ENCODE measurements at regions not wholly inside any gene's neighbourhood (a gene's known extent, or its start where the extent isn't known, plus 50 kb on each side); places are given as distances from the start of the nearest gene placed in this dataset.
A peak's percentile ranks its signal among the peaks of the same experiment; 100 is the strongest.
"Not testable (repeated sequence)": the region's sequence is repeated elsewhere in the genome, so short reads cannot be mapped to it uniquely, and the experiment has no call there.

DNA sequence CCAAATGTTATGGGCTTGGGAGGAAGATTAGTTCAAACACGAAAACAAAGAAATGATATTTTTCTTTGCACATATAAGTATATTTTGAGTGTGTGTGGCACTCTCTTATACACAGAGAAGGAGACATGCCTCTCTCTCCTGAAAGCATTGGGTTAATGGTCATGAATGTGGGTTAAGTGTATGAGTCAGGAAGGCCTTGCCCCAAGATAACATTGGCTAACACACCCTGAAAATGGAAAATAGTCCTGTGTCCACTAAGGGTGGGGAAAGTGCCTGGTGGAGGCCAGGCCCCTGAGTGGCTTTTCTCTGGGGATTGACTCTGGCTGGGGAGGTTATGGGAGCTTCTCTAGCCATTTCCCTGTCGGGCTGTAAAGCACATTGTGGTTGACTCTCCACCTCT is 332.7 kb upstream of the ONECUT1 start:
- DNase-seq: no peak

DNA sequence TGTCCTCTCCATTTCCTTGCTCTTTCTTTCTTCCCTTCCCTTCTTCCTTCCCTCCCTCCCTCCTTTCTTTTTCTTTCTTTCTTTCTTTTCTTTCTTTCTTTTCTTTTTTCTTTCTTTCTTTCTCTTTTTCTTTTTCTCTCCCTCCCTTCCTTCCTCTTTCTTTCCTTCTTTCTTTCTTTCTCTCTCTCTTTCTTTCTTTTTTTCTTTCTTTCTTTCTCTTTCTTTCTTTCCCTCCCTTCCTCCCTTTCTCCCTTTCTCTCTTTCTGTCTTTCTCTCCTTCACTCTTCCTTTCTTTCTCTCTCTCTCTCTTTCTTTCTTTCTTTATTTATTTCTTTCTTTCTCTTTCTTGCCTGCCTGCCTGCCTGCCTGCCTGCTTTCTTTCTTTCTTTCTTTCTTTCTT is 326.8 kb upstream of the ONECUT1 start:
- DNase-seq: not testable (repeated sequence)

DNA sequence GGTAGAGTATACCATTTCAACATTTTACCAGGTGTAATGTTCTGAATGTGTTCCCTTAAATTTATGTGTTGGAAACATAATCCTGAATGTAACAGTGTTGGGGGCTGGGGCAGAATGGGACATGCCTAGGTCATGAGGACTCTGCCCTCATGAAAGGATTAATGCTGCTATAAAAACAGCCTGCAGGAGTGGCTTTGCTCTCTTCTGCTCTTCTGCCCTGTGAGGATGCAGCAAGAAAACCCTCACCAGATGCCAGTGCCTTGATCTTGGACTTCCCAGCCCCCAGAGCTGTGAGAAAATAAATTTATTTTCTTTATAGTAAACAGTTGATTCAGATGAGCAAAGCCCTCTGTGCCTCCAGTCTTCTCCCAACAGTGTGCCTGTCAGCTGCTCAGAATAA is 326.0 kb upstream of the ONECUT1 start:
- DNase-seq: no peak

DNA sequence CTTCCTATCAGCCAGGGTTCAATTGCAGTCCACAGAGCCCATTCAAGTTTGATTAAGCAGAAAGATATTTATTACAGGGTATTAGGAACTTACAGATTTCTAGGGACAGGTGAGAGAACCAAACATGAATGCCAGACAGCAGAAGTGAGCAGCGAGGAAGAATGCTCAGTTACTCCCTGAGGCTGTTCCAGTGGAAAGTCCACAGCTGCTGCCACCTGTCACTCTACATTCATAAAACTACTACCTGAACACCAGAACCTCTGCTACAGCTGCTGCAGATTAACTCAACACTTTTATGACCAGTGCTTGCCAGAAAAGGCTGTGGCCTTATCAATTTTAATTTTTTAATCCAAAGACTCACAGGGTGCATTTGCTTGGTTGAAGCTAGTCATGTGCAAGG is 325.4 kb upstream of the ONECUT1 start:
- no peak for DNase-seq

DNA sequence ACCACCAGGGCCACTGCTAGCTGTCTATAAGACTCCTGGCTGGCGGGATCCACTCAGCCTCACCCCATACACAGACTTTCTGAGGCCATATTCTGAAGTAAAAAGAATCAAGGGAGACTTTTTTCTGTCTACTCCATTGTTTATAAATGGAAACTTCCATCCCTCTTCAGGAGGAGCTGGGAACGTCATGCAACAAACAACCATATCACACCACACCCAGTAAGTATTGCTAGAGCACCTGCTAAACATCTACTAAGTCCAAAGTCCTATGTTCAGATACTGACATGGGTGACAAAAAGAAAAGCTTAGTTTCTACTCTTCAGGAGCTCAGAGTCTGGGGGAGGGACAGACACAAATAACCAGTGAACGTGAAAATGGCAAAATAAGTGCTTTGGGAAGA is 324.8 kb upstream of the ONECUT1 start:
- no peak for DNase-seq

DNA sequence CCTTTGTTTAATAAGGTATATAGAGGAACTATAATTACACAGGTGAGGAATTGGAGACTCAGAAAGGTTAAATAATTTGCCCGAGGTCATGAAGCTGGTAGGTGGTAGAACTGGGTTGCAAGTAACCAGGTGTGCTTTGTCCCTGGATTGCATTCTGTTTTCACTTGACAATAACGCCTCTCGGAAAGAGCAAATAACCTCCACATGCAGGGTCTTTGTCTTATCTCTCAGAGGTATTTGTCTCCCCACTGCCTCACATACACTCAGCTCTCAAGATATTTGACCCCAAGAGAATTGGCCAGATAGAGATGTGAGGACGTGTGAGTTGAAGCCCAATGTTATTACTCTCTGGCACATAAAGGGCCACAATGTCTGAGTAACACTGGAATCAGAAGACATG is 320.9 kb upstream of the ONECUT1 start:
- DNase-seq: no peak

DNA sequence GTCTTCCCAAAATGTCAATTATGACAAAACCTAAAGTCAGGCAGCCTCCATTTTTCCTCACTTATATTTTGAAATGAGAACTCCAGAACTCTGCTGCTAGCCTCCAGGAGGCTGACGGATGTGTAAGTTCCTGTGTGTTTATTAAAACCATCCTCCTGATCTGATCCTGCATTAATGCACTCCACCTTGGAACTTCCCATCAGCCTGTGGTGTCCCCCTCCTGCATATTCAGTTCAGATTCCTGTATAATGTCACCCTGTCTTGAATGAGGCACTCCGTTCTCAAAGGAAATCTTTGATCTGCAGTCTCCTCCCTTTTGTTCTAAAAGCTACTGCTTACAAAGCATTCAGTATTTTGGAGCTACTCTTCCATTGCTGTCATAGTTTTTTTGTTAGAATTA is 318.2 kb upstream of the ONECUT1 start:
- no peak for DNase-seq

DNA sequence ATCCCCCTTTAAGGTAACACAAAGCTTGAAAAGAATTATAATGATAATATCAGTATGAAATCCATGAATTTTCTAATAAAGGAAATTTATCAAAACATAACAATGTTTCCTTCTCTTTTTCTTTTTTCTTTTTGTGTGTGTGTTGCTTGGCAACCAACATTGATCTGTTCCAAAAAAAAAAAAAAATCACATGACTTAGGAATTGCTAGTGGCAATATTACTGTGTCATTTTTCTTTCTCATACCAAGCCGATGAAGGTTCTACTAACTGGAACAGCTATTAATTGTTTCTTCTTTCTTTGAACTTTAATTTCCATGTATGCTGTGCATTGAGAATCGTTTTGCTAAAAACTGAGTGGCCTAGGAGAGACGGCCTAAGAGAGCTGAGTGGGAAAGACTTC is 317.7 kb upstream of the ONECUT1 start:
- DNase-seq: no peak

DNA sequence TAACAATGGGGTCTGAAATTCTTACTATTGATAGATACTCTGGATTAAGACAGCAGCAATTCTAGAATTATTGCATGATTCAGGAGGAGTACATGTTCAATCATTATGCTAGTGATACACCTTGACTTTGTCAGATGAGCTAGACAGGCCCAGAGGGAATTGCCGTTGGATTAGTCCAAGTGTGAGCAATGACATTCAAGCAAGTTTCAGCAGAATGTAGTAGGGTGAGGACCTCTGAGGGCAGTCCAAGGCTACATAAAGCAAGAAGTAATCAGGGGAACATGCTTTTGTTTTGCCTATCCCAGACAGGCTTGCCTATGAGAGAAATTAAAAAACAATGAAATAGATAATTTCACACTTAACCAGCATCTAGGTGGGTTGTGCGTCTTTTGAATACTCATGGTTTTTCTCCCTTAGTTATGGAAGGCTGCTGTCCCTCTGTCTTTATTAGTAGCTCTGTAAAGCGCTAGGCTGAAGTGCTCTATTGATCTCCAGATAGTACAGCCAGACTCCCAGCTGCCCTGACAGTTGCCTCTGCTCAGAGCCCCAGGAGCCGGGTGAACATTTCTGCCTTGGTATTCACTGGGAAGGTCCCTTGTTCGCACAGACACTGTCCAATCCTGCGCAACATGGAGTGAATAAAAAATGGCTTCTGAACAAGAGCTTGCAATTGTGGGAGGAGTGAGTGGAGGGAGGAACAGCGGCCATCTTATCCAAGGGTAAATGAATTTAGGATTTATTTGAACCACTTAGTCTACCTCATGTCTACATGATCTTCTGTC is 316.6 kb upstream of the ONECUT1 start:
- DNase-seq: no peak

DNA sequence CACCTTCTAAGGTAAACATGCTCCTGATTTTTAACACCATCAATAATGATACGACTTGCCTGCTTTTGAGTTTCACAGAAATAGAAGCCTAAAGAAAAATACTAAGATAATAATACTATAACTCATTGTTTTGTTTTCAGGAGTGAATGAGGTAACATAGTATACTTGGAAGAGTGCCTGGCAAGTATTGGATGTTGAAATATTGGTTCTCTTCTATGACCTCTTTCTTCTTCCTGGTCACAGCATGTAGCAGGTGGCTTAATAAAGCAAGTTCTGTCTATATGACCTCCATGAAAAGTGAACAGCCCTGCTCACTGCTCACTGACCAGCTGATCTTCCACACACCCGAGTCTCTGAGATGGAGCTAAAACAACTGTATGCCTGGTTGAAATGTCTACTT is 312.3 kb upstream of the ONECUT1 start:
- DNase-seq: no peak

DNA sequence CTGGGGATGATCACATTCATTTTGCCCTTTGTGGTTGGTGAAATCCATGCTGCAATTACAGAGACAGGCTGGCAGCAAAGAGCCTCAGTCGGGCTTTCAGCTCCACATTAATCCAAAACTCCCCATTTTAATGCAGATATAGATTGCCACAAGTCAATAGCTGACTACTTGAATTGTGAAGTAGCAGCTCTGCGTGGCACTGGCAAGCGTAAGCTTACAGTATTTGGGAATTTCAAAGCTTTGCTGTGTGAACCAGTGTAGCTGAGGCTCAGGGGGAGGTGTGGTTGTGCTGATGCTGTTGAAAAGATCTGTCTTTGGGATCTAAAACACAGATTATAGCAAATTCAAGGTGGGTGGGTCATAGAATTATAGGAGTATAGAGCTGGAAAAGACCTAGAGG is 290.3 kb upstream of the ONECUT1 start:
- no peak for DNase-seq

DNA sequence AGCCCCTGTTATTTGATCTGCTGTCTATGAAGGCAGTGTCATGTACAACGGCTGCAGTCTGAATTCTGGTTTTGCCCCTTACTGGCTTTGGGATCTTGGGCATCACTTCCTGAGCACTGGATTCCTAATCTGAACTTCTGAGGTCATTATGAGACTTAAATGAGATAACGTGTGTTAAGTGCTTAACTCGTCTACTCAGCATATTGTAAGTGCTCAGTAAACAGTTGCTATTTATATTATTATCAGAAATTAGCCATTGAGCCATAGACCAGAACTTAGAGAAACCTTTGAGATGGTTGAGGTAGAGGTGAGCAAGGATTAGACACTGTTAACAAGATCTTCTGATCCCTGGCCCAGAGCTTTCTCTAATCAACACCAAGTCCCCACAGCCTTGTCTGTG is 284.1 kb upstream of the ONECUT1 start:
- no peak for DNase-seq

DNA sequence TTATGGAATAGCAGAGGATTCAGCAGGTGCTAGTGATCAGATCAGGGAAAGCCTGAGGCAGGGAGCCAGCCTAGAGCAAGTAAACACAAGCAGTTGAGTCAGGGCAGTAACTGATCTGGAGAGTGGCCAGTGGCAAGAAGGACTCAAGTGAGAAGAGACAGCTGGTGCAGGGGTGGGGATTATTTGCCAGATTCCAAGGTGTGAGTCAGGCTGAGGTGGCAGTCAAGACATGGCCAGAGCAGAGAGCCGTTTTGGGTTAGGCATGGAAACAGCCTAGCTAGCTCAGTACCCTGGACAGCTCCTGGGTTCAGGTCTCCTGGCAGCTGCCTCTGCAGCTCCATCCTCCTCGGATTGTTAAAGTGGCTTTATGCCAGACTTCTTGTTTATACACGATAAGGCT is 281.9 kb upstream of the ONECUT1 start:
- peak; percentile 26 for DNase-seq

DNA sequence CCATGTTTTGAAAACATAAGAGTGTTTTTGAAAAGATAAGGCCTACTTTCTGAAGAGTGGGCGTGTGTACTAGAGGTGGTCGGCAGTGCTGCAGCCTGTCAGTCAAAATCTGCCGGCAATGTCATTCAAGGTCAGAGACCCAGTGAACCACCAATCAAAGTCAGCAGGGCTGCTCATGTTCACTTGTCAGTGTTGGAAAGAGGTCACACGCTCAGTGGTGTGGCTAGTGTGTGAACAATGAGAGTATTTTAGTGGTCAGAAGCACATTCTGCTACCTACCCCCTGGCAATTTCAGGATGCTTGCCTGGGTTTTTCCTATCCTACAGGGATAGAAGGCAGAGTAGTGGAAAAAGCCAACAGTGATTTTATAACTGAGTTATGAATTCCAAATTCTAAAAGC is 278.5 kb upstream of the ONECUT1 start:
- DNase-seq: no peak

DNA sequence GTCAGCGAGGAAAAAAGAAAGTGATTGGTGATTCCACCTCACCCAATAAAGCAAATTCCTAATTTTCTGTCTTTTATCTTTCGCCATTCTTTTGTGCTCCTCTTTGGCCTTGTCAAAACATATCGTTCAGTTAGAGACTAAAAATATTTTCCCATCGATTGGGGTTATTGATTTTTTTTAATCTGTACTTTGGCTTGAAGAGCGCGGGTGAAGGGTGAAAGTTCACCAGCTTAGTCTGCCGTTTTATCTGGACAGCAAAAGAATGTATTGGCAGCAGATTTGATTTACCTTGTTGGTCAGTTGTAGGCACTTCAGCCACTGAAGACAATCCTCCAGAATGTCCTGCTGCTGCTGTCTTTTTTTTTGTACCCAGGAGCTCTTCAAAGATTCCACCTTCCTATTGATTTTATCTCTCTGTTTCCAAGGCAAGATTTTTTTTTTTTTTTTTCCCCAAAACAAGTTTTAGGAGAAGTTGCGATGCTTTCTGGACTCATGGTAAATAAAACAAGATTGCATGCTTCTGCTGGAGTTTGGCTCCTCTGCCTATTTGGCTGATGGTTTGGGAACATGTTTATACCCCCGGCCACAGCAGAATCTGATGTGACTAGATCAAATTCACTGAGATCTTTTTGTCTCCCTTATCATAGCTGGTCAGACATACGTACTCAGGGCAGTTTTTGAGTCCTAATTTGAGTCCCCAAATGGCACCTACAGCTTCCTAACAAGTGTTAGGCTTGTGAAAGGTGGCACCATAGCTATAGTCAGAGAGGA is 269.3 kb upstream of the ONECUT1 start:
- DNase-seq: no peak

DNA sequence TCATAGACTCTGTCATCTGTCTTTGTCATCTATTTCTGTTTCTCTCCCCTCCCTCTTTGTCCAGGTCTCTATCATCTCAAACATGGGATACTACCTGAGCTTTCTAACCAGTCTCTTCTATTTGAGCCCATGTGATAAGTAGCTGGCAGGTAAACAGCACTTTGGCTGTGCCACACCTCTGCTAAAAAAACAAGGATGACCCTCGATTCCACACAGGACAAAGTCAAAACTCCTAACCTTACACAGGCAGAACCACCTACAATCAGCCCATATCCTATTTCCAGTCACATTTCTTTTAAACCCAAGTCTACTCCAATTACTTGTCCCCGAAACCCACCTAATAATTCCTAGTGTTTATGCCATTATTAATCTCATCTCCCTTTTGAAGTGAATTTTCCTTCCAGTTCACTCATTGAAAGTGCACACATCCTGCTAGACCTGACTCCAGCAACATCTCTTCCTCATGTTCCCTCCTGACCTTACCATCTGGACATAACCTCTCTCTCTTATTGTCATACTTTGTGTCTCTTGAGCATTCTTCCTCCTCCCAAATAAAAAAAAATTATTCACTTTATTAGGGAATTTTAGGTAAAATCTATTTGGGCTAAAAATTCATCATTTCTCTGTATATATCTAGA is 256.1 kb upstream of the ONECUT1 start:
- DNase-seq: no peak

DNA sequence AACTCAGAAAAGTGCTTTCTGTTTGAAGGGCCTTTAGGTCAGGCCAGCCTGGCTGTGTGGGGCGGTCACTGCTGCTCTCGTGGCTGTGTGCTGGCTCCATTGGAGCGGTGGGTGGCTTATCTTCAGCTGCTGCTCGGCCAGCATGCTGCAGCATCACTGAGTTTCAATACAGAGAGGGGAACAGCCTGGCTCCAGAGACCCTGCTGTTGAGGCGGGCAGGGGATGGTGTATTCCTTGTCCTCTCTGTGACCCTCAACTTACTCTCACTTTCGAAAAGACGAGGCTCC is 248.5 kb upstream of the ONECUT1 start:
- DNase-seq: no peak

DNA sequence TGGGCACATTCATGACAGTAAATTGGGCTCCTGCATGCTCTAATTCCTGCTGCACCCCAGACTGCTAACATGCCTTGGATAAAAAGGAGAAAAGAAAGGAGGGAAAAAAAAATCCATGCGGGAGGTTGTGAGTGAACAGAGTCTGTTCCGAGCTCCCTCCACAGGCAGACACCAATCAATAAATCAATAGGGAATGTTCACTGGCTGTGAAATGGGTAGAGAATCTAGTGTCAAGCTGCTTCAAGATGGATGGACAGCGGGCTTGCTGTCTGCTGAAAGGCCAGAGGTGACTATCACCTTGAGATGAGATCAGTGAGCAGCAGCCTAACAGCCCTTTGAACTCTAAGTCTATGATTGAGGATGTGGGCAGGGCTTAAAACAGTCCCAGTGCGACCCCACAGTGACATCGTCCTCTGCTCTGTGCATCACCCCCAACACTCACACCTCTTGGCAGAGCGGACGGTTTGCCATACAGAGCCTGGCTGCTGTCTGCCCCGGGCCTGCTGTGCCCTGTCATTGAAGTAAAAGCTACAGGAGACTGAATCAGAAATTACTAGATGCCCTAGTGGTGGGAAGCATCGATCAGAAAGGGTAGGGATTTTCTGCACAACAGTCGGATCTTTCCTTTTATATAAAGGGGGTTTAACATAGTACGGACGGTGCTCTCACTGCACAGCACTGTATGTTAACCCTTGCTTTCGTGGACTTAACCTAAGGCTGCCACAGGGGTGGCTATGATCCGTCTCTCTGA is 247.9 kb upstream of the ONECUT1 start:
- DNase-seq: no peak

DNA sequence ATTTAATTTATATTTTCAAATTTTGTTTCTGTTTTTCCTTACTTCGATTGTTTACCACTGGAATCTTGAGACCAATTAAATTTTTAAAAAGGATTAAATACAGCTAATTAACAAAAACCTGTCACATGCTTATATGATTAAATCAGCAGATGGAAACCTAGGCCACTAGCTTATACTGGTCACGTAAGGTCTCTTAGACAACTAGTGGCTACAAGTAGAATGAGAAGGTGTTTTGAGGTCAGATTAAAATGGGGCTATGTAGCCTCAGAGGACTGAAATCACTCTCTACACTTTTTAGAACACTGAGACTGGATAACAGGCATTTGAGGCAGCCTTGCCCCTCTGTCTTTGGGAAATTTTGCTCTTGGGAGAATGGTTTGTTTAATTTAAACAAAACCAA is 246.5 kb upstream of the ONECUT1 start:
- no peak for DNase-seq

DNA sequence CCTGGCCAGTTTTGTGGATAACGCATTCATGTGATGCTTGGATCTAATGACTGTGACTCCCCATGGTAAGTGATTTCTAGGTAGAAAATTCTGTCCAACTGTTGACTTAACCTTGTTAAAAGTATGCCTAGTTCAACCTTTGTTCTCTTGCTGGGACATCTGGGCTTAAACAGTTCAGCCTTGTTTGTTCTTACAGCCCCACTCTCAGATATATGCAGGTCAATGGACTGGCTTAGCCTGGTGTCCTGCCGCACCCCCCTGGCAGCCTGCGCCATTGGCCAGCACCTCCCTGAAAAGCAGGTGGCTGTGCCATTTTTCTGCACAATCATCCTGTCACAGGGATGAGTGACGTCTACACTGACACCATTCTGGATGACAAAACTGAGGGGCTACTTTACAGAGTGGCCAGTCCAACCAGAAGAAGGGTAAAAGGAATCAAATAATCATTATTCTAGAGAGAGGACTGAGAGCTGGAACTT is 244.7 kb upstream of the ONECUT1 start:
- DNase-seq: no peak

DNA sequence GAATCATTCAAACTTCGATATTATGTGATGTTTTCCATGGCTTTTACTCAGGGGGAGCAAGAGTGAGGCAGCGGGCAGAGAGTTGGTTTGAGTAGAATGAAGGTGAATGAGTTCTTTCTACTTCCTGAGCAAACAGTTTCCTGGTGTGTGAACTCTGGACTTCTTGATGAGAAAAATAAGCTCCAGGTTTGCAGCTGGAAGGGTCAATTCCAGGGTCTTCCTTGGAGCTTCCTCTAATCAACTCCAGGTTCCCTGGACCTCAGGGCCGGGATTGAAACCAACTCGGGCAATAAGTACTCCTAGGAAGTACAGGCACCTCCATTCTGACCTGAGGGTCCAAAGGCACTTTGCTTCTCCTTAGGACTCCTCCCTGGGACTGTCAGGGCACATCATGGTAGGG is 243.6 kb upstream of the ONECUT1 start:
- DNase-seq: no peak

DNA sequence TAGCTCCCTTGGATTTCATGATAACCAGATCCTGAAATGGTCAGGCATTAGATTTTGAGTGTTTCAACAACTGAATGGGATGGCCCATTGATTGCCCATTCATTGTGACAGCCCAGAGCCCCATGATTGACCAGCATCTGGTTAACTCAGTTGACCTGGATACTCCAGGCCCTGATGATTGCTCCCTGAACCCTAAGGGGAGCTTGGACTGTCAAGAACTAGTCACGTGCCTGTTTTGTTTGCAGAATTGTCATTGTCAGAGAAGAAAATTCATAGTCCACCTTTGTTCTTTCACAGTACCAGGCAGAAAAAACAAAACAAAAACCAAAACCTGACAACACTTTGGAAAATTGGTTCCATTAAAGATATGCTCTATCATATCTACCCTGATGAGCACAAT is 241.3 kb upstream of the ONECUT1 start:
- DNase-seq: no peak

DNA sequence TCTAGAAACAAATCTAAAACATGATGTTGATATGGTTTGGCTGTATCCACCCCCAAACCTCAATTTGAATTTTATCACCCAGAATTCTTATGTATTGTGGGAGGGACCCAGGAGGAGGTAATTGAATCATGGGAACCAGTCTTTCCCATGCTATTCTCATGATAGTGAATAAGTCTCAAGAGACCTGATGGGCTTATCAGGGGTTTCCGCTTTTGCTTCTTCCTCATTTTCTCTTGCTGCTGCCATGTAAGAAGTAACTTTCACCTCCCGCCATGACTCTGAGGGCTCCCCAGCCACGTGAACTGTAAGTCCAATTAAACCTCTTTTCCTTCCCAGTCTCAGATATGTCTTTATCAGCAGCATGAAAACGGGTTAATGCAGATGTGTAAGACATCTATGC is 232.7 kb upstream of the ONECUT1 start:
- no peak for DNase-seq

Measured in hindlimb muscle (tissue), 1 donor.